EL (cell line): ENCODE measurements at regions not wholly inside any gene's neighbourhood (a gene's known extent, or its start where the extent isn't known, plus 50 kb on each side); places are given as distances from the start of the nearest gene placed in this dataset.
"Not testable (repeated sequence)": the region's sequence is repeated elsewhere in the genome, so short reads cannot be mapped to it uniquely, and the experiment has no call there.

Source experiments
- DNase-seq: peaks from one replicate; pipeline ENCODE4 v3.0.0-alpha.2; 2016

DNA sequence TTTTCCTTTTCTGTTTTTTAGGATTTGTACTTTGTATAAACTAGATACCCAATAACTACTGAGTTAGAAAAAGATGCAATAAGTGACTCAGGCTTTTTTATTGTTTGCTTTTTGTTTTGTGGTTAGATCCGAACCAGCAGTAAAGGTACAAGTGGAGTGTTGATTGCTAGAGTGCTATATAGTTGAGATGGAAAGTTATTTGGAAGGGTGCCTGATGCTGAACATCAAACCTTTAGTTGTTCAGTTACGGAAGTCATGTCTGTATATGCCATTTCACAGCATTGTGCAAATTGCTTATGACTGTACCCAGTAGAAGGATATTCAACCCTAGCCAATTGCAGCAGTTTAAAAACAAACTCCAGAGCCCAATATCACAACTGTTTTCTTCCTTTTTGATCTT is 285.1 kb downstream of the MAT2B start:
- peak; percentile 15 for DNase-seq

DNA sequence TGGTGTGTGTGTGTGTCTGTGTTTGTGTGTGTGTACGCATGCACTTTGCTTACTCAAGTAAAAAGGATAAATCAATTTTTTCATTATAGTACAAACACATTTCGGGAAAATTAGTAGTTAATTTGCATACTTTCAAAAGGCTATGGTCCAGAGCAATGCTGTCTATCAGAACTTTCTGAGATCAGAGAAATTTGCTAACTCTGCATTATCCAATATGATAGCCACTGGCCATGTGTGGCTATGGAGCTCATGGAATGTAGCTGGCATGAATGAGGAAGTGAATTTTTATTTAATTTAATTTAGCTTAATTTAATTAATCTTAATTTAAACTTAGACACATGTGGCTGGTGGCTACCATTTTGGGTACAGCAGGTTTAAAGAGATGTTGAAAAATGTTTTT is 289.6 kb downstream of the MAT2B start:
- no peak for DNase-seq

DNA sequence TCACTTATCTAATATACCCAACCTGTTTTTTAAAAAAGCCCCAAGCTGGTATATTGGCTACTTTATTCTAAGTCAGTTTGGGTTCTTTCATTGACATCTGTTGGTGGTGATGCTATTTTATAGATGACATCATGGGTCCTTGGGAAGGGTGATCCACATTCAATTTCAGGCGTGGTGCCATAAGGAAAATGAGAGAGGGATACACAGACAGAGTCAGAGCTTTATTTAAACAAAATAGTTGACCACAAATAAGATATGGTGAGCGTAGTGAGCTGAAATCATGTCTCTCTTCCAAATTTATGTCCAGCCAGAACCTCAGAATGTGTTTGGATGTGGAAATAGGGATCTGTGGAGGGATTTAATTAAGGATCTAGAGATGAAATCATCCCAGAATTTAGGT is 302.4 kb downstream of the MAT2B start:
- DNase-seq, result peak; percentile 5

DNA sequence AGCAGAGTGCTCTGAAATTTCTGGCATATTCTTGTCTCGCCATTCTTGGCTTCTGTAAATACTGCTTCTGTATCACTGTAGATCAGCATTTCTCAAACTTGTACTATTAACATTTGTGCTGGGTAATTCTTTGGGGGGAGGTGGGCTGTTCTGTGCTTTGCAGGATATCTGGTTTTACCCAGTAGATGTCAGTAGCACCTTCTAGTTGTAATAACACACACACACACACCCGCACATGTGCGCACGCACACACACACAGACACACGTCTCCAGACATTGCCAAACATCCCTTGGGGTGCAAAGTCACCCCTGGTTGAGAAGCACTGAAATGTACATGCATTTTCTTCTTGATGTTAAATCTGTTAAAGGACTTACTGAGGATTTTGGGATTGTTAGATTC is 304.1 kb downstream of the MAT2B start:
- DNase-seq, result no peak

DNA sequence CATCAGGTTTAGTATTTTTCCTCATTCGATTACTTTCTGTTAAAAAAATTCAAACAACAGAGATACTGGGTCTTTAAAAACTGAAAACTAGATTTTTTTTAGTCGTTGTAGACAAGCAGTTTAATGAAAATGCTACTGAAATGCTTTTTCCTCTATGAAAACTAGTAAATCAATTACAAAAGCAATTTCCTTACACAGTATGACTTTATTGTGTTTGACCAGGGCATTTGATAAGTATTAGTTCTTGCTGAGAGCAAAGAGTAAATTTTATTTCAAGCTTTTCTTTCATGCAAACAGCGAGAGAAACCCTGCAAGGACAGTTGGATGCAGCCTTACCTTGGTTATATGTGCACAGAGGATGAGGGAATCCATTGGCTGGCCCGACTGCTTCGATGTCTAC is 308.5 kb downstream of the MAT2B start:
- no peak for DNase-seq

DNA sequence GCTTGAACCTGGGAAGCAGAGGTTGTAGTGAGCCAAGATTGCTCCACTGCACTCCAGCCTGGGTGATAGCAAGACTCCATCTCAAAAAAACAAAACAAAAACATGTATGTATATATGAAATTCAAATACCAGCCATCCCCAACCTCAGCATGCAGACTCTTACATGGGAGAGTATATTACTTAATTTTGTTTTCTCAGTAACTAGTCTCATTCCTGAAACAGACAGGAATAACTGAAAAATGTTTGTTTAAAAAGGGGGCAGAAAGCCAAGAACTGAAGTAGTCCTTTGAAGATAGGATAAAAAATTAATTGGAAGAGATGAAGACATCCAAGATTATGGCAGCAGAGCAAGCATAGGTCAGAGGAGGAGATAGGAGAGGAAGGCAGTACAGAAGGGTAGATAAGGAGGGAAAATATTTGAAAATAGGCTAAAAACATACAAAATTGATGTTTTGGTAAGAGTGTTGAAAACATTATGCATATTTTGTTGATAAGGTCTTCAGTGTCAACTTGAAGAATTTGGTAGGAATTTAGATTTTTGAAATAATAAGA is 309.9 kb downstream of the MAT2B start:
- no peak for DNase-seq

DNA sequence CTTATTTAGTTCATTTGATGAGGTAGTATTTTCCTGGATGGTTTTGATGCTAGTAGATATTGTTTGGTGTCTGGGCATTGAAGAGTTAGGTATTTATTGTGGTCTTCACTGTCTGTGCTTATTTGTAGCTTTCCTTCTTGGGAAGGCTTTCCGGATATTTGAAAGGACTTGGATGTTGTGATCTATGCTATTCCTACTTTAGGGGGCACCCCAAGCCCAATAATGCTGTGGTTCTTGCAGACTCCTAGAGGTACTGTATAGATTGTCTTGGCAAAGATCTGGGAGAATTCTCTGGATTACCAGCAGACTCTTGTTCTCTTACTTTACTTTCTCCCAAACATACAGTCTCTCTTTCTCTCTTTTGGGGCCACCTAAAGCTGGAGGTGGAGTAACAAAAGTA is 315.7 kb downstream of the MAT2B start:
- DNase-seq, result peak; percentile 4

DNA sequence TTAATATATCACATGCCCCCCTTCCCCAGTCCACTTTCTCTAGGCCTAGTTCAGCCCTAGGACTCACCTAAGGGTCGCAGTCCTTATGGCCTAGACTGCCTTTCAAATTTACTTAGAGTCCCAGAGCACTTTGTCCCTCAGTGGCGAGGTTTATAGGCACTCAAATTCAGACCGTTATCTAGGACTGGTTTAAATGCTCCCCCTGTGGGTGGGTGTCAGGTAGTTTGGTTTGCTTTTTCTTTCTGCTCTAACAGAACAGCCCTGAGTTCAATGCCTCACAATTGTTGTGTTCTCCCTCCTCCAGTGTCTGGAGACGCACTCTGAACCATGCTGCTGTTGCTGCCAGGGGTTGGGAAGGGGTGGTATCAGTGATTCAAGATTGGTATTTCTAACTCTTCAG is 317.1 kb downstream of the MAT2B start:
- no peak for DNase-seq

DNA sequence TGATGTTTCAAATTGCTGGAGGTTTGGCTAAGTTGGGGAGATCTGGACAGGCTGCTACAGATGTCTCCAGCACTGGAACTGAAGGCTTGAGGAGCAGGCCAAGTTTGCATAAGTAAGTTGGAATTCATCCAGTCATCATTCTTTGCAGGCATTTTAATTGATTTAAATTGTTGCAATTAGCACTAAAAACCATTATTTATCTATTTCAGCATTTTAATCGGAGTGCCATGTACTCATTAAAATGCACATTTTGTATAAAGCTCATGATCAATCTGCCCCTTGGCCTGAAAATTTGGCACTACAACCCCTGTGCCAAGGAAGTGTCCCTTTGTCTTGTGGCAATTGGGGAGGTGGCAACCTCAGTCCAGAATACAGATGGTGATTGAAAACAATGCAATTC is 320.2 kb downstream of the MAT2B start:
- DNase-seq, result no peak

DNA sequence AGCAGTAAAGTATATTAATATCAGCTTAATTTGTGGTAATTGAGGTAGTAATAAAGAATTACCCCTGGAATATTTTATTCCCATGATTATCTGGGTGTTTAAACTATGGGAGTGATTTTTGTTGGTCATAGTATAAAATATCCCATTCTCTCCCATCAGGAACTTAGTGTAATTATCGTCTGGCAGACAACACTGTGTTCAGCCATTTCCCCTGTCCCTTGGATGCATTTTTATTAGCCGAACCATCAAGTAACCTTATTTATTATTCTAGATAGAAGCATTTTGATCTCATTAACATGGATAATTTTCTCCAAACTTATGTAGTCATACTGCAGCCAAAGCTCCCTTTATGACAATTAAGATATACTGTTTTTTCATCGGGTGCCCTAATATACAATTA is 320.8 kb downstream of the MAT2B start:
- DNase-seq, result no peak

DNA sequence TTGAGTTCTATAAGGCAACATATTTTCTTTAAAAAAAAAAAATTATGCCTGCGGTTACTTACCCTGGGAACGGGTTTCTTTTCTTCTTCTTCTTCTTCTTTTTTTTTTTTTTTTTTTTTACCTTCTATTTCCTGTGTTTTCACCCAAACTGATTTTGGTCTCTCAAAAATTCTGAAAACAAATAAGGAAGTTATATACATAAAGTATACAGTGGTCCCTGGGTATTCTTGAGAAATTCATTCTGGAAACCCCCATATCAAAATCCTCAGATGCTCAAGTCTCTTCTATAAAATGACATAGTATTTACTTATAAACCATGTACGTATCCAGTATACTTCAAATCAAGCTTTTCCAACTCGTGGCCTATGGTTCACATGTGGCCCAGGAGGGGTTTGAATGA is 326.7 kb downstream of the MAT2B start:
- DNase-seq, result no peak

DNA sequence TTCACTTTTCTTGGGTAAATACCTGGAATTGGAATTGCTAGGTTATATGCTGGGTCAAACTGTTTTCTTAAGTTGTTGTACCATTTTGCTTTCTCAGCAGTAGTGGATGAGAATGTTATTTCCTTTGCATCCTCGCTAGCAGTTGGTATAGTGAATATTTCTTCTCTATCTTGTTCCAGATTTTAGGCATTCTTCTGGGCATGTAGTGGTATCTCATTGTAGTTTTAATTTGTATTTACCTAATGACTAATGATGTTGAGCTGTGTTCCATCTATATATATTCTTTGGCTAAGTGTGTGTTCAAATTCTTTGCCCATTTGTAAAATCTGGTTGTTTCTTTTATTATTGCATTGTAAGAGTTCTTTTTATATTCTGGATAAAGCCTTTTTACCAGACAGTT is 333.3 kb downstream of the MAT2B start:
- no peak for DNase-seq

DNA sequence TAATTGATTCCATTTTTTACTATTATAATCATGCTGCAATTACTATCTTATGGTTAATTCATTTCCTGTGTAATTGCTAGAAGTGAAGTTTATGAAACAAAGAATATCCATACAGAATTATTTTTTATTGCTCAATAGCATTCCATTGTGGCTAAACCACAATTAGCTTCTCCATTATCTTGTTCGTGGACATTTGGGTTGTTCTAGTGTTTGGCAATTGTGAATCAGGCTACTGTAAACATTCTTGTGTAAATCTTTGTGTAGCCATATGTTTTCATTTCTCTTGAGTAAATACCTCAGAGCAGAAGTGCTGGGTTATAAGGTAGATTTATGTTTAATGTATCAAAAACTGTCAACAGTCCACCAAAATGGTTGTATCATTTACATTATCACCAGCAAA is 341.1 kb downstream of the MAT2B start:
- peak; percentile 44 for DNase-seq

DNA sequence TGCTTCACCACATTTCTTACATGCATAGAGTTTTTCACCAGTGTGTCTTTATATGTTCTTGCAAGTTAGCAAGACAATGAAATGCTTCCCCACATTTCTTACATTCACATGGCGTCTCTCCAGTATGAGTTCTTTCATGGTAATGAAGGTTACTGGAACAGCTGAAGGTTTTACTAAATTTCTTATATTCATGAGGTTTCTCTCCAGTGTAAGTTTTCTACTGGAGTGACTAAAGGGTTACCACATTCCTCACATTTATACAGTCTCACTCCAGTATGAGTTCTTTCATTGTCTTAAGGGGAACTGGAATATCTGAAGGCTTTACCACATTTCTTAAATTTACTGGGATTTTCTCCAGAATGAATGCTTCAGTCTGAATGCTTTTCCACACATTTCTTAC is 350.3 kb downstream of the MAT2B start:
- DNase-seq, result no peak

DNA sequence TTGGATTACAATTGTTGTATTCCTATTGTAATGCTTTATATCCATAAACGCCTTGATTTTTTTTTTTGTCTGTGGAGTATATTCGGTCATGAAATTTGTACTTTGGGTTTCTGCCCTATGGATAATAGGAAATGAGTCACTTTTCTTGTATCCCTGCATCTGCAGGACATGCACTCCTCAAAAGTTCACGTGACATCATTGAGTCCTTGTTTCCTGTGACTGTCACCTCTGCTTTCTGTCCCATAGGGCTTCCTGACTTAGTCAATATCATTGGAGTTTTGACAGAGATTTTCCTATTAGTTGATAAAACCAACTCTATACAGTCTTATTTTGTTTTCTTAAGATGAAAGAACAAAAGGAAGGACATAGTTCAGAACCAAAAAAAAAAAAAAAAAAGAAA is 356.3 kb downstream of the MAT2B start:
- peak; percentile 4 for DNase-seq

DNA sequence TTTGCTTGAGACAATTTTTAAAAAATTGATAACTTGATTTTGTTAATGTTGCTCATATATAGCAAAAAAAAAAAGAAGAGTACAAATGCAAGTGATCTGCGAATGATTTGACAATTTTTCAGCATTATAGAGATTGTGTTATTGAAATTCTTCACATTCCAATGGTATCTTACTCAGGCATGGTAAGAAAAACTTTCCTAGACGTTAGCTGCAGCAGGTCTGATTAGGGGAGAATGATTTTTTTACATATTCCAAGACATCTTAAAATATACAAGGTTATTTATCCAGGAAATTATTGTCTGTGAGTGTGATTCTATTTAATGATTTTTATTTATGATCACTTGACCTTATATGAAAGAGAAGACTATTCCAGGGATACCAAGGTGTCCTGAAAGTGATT is 361.9 kb downstream of the MAT2B start:
- peak; percentile 29 for DNase-seq

DNA sequence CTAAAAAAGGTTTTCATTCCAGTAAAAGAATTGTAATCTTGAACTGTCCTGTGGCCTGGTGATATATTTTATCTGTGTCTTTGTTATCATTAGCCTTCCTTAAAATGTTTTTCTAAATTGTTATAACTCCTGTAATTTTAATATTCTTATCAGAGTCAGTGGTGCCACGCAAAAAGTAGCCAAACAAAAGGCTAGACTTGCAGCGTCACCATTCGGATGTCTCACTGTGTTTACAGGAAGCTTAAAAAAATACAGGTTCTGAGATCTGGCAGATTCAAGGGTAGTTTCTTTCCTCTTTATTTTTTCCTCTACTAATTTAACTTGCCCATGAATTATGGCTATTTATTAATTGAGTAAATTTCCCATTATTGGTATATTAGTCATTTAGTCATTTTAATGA is 362.3 kb downstream of the MAT2B start:
- peak; percentile 5 for DNase-seq

DNA sequence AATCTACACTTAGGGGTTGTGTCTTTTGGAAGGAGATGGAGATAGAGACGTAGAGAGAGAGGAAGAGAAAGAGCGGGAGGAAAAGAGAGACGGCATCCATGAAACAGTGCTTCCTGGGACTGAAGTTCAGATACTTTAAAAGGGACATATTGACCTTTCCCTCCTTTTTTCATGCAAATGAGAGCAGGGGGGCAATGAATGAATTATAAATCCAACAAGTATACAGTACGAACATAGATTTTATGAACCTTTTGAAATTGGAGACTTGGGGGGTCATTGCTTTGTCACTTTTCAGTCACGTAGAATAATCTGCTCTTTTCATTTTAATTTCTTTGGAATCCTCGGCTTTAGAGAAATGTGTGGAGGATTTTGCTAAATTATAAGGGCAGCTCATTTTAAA is 364.2 kb downstream of the MAT2B start:
- DNase-seq, result no peak

DNA sequence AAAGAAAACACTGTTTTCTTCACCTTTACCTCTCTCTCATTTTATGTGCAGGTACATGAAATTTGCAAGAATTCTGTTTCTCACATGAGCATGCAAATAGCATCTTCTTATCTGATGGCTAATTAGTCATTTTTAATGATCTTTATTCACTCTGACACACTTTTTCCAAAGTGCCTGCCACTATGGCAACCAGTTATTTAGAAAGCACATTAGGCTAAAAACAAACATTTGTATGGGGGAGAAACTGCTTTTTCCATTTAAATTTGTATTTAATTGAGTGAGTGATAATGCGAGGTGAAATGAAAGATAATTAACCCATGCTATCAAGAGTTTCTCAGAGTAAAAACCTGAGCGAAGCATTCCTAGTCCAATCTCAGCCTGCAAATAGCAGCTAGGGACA is 365.0 kb downstream of the MAT2B start:
- DNase-seq, result no peak

DNA sequence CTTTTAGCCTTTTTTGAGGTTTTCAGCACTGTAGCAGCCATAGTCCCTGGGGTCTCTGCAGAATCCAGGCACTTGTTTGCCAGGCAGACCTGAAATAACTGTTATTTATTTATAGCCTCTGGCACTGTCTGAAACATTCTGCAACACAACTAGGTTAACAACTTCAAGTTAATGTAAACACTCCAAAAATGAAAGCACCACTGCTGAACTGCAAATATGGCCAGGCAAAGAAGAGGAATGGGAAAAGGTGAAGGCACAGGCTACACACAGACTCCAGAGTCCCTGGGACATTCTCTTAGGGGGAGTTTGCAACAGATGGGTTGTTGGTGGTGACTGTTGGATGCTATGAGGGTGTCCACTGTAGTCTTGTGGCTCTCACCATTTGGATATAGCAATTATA is 369.0 kb downstream of the MAT2B start:
- DNase-seq, result no peak

DNA sequence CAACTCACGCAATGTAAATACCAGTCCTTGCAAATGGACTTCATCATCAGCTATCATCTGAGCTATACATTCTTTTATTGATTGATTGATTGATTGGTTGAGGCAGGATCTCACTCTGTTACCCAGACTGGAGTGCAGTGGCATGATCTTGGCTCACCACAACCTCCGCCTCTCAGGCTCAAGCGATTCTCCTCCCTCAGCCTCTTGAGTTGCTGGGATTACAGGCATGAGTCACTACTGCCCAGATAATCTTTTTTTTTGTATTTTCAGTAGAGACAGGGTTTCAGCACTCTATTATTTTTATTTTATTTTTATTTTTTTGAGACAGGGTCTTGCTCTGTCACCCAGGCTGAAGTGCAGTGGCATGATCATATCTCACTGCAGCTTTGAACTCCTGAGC is 369.5 kb downstream of the MAT2B start:
- DNase-seq, result not testable (repeated sequence)

DNA sequence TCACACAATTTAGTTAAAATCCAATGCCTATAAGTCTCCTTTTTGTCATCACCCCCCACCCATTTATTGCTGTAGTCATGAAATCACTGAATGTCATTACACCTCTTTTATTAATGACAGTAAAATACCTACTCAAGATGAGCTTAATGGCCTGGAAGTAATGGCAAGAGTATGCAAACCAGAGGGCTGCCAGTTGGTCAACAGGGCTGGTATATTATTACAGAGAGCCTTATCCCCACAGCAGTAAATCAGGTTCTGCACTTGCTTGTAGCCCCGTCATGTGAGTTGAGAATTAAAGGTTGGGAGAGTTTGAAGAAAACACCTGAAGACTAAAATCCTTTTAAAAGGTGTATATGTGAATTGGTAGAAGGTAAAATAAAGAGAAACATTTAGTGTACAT is 372.4 kb downstream of the MAT2B start:
- no peak for DNase-seq

DNA sequence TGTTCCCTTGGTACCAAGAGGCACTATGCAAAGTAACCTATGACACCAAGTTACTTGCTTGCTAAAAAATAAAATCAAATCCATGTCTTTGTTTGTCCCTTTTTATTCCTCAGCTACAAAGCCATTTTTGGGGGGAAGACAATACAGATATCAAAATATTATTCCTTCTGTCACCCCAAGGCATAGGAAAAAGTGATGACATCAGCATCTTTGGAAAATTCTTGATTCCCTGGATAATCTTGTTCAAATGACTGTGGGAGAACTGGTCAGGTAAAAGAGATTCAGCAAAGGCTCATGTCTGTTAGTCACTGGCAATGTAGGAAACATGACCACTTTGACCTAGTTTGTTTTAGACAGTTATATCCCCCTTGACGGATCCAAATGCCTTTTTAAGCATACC is 373.1 kb downstream of the MAT2B start:
- no peak for DNase-seq

DNA sequence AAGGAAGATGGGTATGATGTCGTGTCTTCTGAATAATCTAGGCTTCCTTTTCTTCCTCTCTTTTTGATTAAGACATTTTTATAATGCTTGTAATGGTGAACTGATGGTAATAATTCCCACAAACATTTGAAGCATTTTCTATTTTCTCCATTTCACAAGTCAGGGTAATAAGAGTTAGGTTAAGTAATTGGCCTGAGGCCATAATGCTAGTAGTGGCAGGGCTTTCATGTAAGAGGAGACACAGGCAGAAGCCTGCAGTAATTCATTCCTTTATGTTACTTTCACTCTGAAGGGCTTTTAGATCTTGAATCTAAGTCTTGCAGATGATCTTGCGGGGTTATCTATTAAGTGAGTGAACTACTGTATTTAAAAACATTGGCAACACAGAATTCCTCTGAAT is 374.9 kb downstream of the MAT2B start:
- DNase-seq, result peak; percentile 47

DNA sequence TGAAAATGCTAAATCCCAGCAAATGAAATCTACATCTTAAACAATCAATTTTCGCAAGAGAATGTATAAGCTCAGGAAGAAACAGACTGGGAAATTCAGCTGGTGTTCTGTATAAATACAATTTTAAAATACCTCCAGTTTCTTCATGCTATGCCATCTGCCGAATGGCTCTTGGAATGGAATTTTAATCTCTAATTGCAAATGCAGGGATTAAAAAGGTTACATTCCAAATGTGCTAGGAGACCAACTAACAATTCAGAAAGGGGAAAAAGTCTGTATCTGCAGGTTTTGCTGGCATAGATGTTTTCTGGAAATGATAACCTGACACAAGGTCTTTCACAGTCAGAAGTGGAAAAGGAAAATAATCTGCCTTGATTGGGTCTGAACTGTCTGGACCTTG is 379.7 kb downstream of the MAT2B start:
- DNase-seq, result no peak

DNA sequence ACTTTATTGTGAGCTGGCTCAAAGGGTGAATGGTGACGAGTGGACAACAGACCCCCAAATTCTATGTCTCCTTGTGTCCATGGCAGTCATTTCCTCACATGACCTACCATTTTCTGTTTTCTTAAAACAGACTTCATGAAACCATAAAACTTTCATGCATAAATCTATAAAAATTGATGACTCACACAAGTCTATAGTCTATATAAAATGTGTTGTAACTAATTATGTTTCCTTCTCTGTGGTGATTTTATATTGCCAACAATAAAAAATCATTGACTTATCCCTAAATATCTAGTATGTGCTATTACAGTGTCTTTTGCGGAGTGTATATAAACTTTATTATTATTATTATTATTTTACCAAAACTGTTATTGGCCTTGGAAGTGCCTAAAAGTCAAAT is 382.4 kb downstream of the MAT2B start:
- no peak for DNase-seq
